ENCODE measurements at regions not wholly inside any gene's neighbourhood (a gene's known extent, or its start where the extent isn't known, plus 50 kb on each side); places are given as distances from the start of the nearest gene placed in this dataset.

- Mint-ChIP-seq H3K27ac (no peak overlapping the region), H3K9me3 (no peaks in the 10 kb centered on the region), H3K4me3 (no peak overlapping the region), H3K36me3 (ENCODE audit: low read depth) (no peaks in the 10 kb centered on the region), H3K27me3 (no peaks in the 10 kb centered on the region), H3K4me1 (no peaks in the 10 kb centered on the region)
- ChIA-PET POLR2A (no interaction called here), CTCF (no interaction called here)
- no peak for DNase-seq
Measured at GRCh38 chr12:58580095-58580494, 340.2 kb downstream of the LRIG3 start.

- no peak overlapping the region for H3K4me3 Mint-ChIP-seq
- H3K36me3 Mint-ChIP-seq (ENCODE audit: low read depth) = no peaks in the 10 kb centered on the region
- H3K27ac Mint-ChIP-seq = no peak overlapping the region
- ChIA-PET CTCF (no interaction called here), POLR2A (no interaction called here)
- no peaks in the 10 kb centered on the region for H3K4me1 Mint-ChIP-seq
- no peak for DNase-seq
- H3K27me3 Mint-ChIP-seq = no peaks in the 10 kb centered on the region
- no peaks in the 10 kb centered on the region for H3K9me3 Mint-ChIP-seq
Measured at GRCh38 chr12:58583529-58583928, 336.8 kb downstream of the LRIG3 start.

- no peak overlapping the region for H3K4me3 Mint-ChIP-seq
- CTCF ChIA-PET = no interaction called here
- no peaks in the 10 kb centered on the region for H3K36me3 Mint-ChIP-seq (ENCODE audit: low read depth)
- POLR2A ChIA-PET = no interaction called here
- no peak overlapping the region for H3K27ac Mint-ChIP-seq
- no peaks in the 10 kb centered on the region for H3K27me3 Mint-ChIP-seq
- no peak for DNase-seq
- H3K9me3 Mint-ChIP-seq = no peaks in the 10 kb centered on the region
- H3K4me1 Mint-ChIP-seq = no peaks in the 10 kb centered on the region
Measured at GRCh38 chr12:58583940-58584339, 336.4 kb downstream of the LRIG3 start.

GRCh38 chr12:58584880-58585279, 335.4 kb downstream of the LRIG3 start:
- DNase-seq = no peak
- Mint-ChIP-seq H3K27ac (no peak overlapping the region), H3K36me3 (ENCODE audit: low read depth) (no peaks in the 10 kb centered on the region), H3K4me1 (no peaks in the 10 kb centered on the region), H3K27me3 (no peaks in the 10 kb centered on the region), H3K9me3 (no peaks in the 10 kb centered on the region), H3K4me3 (no peak overlapping the region)
- CTCF ChIA-PET = no interaction called here
- POLR2A ChIA-PET = no interaction called here

GRCh38 chr12:58586762-58587161, 333.5 kb downstream of the LRIG3 start:
- Mint-ChIP-seq H3K4me3 (no peak overlapping the region), H3K27me3 (no peaks in the 10 kb centered on the region), H3K36me3 (ENCODE audit: low read depth) (no peaks in the 10 kb centered on the region), H3K4me1 (no peaks in the 10 kb centered on the region), H3K27ac (no peak overlapping the region), H3K9me3 (no peaks in the 10 kb centered on the region)
- CTCF ChIA-PET = no interaction called here
- DNase-seq = no peak
- POLR2A ChIA-PET = no interaction called here

- Mint-ChIP-seq H3K27ac (no peak overlapping the region), H3K4me1 (no peaks in the 10 kb centered on the region), H3K36me3 (ENCODE audit: low read depth) (no peaks in the 10 kb centered on the region), H3K27me3 (no peaks in the 10 kb centered on the region), H3K9me3 (no peaks in the 10 kb centered on the region), H3K4me3 (no peak overlapping the region)
- DNase-seq = no peak
- ChIA-PET CTCF (no interaction called here), POLR2A (no interaction called here)
Measured at GRCh38 chr12:58588770-58589169, 331.5 kb downstream of the LRIG3 start.

- H3K4me3 Mint-ChIP-seq = no peak overlapping the region
- ChIA-PET CTCF (no interaction called here), POLR2A (no interaction called here)
- no peak for DNase-seq
- H3K27me3 Mint-ChIP-seq = no peaks in the 10 kb centered on the region
- no peaks in the 10 kb centered on the region for H3K4me1 Mint-ChIP-seq
- no peaks in the 10 kb centered on the region for H3K9me3 Mint-ChIP-seq
- H3K36me3 Mint-ChIP-seq (ENCODE audit: low read depth) = no peaks in the 10 kb centered on the region
- H3K27ac Mint-ChIP-seq = no peak overlapping the region
Measured at GRCh38 chr12:58592475-58593207, 327.7 kb downstream of the LRIG3 start.

GRCh38 chr12:58593557-58594304, 326.6 kb downstream of the LRIG3 start:
- no peaks in the 10 kb centered on the region for H3K36me3 Mint-ChIP-seq (ENCODE audit: low read depth)

GRCh38 chr12:58596381-58596780, 323.9 kb downstream of the LRIG3 start:
- ChIA-PET POLR2A (no interaction called here), CTCF (no interaction called here)
- DNase-seq = no peak
- Mint-ChIP-seq H3K9me3 (no peaks in the 10 kb centered on the region), H3K4me1 (no peaks in the 10 kb centered on the region), H3K27ac (no peak overlapping the region), H3K4me3 (no peak overlapping the region), H3K27me3 (no peaks in the 10 kb centered on the region), H3K36me3 (ENCODE audit: low read depth) (no peaks in the 10 kb centered on the region)

More at GRCh38 chr12:58593557-58594304, 326.6 kb downstream of the LRIG3 start:
- Mint-ChIP-seq H3K9me3 (no peaks in the 10 kb centered on the region), H3K27me3 (no peaks in the 10 kb centered on the region), H3K4me1 (no peaks in the 10 kb centered on the region), H3K27ac (no peak overlapping the region), H3K4me3 (no peak overlapping the region)
- ChIA-PET POLR2A (no interaction called here), CTCF (no interaction called here)
- DNase-seq = no peak

- Mint-ChIP-seq H3K4me1 (no peaks in the 10 kb centered on the region), H3K9me3 (peaks cover 2% of the 10 kb centered on the region), H3K36me3 (ENCODE audit: low read depth) (no peaks in the 10 kb centered on the region), H3K4me3 (no peak overlapping the region), H3K27ac (no peak overlapping the region), H3K27me3 (peaks cover 1% of the 10 kb centered on the region)
- CTCF ChIA-PET = no interaction called here
- POLR2A ChIA-PET = no interaction called here
- no peak for DNase-seq
Measured at GRCh38 chr12:58601529-58601928, 318.8 kb downstream of the LRIG3 start.

GRCh38 chr12:58602179-58602578, 318.1 kb downstream of the LRIG3 start:
- Mint-ChIP-seq H3K27me3 (peaks cover 1% of the 10 kb centered on the region), H3K4me1 (no peaks in the 10 kb centered on the region)
- POLR2A ChIA-PET = no interaction called here

GRCh38 chr12:58602736-58603135, 317.6 kb downstream of the LRIG3 start:
- DNase-seq = no peak
- H3K4me3 Mint-ChIP-seq = no peak overlapping the region
- H3K9me3 Mint-ChIP-seq = peaks cover 5% of the 10 kb centered on the region
- H3K27ac Mint-ChIP-seq = no peak overlapping the region
- no peaks in the 10 kb centered on the region for H3K4me1 Mint-ChIP-seq
- POLR2A ChIA-PET = no interaction called here
- H3K27me3 Mint-ChIP-seq = peaks cover 1% of the 10 kb centered on the region
- no peaks in the 10 kb centered on the region for H3K36me3 Mint-ChIP-seq (ENCODE audit: low read depth)
- CTCF ChIA-PET = no interaction called here

More at GRCh38 chr12:58602179-58602578, 318.1 kb downstream of the LRIG3 start:
- no peak overlapping the region for H3K4me3 Mint-ChIP-seq
- H3K9me3 Mint-ChIP-seq = peaks cover 2% of the 10 kb centered on the region
- CTCF ChIA-PET = no interaction called here
- no peak for DNase-seq
- no peak overlapping the region for H3K27ac Mint-ChIP-seq
- H3K36me3 Mint-ChIP-seq (ENCODE audit: low read depth) = no peaks in the 10 kb centered on the region

- no peak overlapping the region for H3K27ac Mint-ChIP-seq
- DNase-seq = no peak
- no peaks in the 10 kb centered on the region for H3K4me1 Mint-ChIP-seq
- peaks cover 5% of the 10 kb centered on the region for H3K9me3 Mint-ChIP-seq
- no peaks in the 10 kb centered on the region for H3K36me3 Mint-ChIP-seq (ENCODE audit: low read depth)
- no peak overlapping the region for H3K4me3 Mint-ChIP-seq
- CTCF ChIA-PET = interaction anchor here (0.7 kb wide), 1 partner anchor 286 kb away, joined by 4 read pairs; no protein-coding TSS in a partner anchor
- H3K27me3 Mint-ChIP-seq = peaks cover 1% of the 10 kb centered on the region
- POLR2A ChIA-PET = no interaction called here
Measured at GRCh38 chr12:58607805-58608204, 312.5 kb downstream of the LRIG3 start.

GRCh38 chr12:58608711-58609110, 311.6 kb downstream of the LRIG3 start:
- Mint-ChIP-seq H3K36me3 (ENCODE audit: low read depth) (no peaks in the 10 kb centered on the region), H3K4me3 (no peak overlapping the region), H3K27me3 (peaks cover 1% of the 10 kb centered on the region), H3K27ac (no peak overlapping the region), H3K4me1 (no peaks in the 10 kb centered on the region), H3K9me3 (peaks cover 3% of the 10 kb centered on the region)
- no peak for DNase-seq
- POLR2A ChIA-PET = no interaction called here
- CTCF ChIA-PET = no interaction called here

All from activated CD4-positive, alpha-beta memory T cell treated with anti-CD3 and anti-CD28 coated beads, Interleukin-2, amount 10 ng/mL, durations not matched to agents 7 days and 5 days (primary cell).